HG03095 (cell line): ENCODE measurements at regions not wholly inside any gene's neighbourhood (a gene's known extent, or its start where the extent isn't known, plus 50 kb on each side); places are given as distances from the start of the nearest gene placed in this dataset.

Experiments
- ATAC-seq: cut with Tn5 transposase; IDR thresholded peaks from one replicate; pipeline ENCODE4 v1.9.1; 2021; ENCODE audit warnings: moderate library complexity; ENCODE audit not compliant: unreplicated experiment

DNA sequence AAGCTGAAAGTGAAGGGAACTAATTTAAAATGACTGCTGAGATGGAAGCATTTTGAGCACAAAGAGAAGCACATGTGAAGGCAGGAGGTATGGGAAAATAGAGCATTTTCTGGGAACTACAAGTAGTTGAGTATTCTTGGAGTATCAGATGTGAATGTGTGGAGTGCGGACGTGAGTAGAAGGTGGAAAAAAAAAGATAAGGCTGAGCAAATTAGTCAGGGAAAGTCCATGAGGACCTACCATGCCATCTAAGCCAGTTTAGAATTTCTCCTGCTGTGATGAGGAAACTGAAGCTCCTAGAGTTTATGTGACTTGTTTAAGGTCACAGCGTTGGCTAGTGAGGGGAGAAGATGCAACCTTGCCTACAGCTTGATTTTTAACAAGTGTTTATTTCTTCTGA lies 578.1 kb upstream of the MIR17HG start:
- ATAC-seq = no peak

DNA sequence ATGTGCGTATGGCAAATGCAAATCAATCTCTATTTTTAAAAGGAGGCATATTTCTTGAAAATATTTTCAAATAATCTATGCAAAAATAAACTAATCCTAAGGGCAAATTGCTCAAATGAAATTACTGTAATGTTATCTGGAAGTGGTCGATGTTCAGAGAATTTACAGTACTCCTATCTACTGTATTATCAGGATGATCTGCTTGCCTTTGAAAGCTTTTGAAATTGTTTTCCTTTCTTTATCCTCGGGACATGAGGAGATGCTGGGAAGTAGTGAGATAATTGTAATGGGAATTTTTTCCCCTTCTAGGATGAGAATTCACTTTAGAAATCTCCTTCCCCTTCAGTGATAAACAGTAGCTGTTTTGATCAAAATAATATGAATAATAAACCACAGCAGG lies 577.2 kb upstream of the MIR17HG start:
- no peak for ATAC-seq

DNA sequence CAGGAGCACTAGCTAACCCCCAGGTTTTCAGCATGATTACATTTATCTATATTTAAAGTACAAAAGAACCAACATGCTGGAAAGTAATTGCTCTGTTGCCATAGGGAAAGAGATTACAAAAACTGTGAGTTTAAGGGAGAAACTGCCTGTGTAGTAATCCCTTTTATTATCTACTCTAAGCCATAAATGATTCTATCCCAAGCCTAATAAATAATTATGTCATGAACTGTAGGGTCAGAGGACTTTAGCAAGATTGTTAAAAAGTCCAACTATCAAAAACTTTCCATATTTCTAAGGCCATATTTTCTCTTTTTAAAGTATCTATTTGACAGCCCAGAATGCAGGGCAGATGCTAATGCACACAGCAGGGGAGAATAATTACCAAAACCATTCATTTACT lies 573.8 kb upstream of the MIR17HG start:
- ATAC-seq = no peak

DNA sequence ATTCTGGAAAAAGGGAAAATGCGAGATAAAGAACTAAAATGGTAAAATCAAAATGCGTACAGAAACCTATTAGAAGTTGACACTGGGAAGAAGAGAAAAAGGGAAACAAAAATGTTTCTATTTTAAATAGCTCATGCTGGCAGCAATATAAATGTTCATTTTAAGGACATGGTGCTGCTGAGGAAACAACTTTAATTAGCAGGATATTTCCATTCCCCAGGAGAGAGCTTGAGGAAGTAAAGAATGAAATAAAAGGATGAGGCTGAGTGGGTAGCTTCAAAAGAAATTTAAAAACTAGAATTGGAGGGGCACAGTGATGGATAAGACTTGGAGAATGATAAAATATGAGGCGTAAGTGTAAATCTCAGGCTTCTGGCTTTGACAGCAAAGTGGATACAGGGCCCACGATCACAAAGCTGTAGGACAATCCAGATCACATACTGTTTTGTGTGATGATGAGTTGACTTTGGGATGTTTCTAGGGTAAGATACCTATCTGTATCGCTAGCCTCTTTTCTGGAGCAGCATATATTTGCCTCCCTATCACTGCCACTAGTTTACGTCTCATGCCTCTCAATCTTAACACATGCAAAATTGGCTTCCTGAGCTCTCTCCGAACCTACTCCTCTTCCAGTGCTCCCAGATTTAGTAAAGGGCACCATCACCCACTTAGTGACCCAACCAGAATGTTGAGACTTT lies 571.3 kb upstream of the MIR17HG start:
- no peak for ATAC-seq

DNA sequence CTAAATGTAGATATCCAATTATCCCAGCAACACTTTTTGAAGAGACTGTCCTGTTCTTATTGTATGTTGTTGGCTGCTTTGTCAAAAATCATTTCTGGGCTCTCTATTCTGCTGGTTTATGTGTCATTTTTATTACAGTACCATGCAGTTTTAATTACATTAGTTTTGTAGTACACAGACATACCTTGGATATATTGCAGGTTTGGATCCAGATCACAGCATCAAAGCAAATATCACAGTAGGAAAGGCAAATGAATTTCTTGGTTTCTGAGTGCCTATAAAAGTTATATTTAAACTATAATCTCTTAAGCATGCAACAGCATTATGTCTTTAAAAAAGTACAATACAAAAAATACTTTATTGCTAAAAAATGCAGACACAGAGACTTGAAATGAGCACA lies 564.2 kb upstream of the MIR17HG start:
- no peak for ATAC-seq

DNA sequence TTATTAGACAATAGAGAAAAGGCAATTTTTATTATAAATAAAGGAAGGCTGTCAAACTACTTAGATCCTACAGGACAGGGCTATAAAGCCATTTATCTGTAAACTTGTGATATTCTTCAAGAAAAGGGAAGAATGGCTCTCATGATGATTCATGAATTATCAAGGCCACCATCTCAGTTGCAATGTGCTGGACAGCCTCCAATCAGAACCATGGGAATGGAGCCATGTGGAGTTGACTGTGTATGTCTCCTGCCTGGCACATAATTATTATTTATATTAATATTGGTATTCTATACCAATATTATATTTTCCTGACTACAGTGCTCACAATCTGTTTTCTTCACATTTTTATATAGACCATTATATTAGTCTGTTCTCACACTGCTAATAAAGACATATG lies 560.5 kb upstream of the MIR17HG start:
- no peak for ATAC-seq

DNA sequence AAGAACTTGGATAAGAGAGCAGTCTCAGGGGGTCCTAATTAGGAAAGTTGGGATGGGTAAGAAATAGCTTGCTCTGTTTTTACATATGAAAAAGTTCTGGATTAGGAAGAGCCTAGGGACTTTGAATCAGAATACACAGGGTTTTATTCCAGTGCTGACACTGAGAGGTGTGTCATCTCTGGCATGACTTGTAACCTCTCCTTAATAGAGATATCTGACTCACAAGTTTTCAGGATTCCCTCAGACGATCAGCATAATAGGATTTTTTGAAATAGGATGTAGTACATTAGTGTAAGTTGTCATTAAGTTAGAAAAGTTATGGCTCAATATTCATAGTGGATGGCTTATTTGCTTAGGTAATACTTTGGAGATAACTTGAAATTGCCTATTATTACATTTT lies 555.2 kb upstream of the MIR17HG start:
- ATAC-seq = no peak

DNA sequence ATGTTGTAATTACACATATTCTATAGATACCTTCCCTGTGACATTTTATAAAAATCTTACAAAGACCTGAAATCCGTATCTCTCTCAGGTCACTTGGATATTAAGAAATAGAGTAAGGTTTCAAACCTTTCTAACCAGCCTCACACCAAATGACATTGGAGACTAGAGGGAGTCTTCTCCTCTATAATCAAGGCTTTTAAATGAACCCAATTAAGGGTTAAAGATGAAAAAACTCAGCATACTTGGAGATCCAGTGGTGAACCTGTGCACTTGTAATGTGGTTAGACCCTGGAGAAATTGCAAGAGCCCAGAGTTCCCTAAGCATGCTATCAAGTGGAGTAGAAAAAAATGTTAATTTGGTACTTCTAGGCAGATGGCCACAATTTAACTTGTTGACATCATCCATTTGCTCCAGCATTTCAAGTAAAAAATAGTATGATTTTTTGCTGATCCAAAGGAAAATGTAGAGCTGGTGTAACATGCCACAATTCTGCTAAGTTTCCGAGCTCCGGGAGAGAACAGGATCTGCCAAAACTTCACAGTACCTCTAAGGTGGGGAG lies 554.1 kb upstream of the MIR17HG start:
- no peak for ATAC-seq

DNA sequence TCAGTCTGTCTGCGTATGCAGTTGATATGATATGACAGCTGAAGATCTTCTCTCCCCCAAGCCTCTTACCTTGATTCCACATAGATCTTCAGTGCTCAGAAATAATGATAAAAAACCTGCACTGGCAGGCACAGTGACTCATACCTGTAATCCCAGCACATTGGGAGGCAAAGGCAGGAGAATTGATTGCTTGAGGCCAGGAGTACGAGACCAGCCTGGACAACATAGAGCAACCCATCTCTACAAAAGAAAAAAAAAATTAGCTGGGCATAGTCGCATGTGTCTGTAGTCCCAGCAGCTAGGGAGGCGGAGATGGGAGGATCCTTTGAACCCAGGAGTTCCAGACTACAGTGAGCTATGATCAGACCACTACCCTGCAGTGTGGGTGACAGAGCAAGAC lies 551.0 kb upstream of the MIR17HG start:
- no peak for ATAC-seq

DNA sequence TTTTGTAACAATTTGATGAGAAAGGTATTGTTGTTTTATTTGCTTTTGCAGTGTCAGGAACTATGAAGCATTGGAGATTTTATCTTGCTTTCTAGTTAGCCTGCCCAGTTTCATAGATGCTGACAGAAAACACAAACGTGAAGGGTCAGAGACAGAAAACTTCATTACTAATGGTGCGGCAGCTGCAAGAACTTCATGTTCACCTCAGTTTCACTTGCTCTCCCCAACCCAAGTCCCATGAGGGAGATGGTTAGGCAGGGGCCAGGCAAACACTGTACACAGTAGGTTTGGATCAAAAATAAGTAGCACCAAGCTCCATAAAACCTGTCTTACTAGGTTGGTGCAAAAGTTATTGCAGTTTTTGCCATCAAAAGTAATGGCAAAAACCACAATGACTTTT lies 550.2 kb upstream of the MIR17HG start:
- ATAC-seq = no peak

DNA sequence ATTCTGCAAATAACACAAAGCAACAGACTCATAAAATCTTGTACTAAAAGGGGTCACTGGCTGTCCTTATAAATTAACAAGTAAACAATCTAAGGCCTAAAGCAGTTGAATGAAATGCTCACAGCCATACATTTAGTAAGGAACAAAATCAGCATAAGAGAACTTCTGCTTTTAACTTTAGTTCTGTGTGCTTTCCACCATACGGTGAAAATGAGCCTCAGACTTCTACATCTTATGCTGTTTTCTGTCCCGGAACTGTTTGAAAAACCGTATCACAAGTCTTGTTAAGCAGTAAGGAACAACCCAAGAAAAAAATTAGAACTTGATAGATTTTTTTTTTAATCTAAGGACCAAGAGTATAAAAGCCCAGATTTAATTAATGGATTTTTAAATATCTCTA lies 549.1 kb upstream of the MIR17HG start:
- no peak for ATAC-seq

DNA sequence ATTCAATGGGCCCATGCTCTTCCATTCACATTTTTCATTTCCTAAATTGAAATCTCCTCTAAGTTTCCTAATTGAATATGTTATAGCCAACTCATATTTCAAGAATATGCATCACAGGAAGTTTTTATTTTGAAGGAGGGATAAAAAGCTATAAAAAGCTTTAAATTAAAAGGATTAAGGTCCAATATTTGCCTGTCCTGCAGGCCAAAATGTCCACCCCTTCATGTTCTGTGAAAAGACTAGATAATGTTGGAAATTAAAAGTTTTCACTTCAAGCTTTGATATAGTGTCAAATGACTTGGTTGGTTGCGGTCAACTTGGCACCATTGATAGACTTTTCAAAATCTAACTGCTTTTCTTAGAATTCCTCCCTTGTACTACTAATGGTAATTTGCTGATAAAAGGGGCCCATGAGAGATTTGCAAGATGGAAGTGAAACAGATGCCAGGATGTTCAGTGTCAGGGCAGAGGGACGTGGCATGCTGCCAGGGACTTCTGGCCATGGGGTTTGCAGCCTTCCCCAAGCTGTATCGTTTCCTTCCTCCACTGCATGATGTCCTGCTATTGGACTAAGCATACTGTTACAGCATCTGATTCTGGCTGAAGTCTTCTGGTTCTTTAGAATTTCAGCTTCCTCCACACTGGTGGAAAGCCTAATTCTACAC lies 547.3 kb upstream of the MIR17HG start:
- ATAC-seq = no peak

DNA sequence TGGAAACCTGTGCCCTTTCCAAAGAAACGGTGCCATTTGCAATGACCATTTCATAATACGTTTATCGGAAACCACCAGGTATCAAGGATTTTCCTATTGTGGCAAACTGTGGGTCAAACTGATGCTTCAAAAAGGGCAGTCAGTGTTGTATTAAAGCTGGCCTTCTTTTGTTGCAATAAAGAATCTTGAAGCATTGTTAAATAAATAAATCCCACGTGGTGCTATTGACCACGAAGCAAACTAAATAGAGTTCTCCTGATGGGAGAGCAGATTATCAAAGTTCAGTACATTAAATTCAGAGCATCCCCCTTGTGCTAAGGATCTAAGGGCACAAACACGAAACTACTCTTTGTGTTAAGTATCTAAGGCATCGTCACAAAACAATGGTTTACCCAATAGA lies 545.9 kb upstream of the MIR17HG start:
- no peak for ATAC-seq

DNA sequence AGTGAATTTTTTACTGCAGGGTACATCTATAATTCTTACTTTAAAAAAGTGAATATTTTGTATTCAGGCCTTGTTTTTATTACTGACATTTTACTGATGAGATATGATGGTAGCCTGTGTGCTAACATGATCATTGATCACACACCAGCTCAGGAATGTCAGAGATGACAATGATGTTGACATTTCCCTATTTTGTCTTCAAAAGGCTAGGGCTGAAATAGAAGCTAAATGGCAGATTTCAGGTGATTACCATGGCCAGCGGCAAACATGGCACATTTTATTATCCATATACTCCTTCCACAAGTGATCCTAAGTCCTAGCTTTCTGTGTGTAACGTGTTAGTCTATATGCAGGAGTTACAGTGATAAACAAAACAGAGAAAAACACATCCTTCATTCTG lies 544.3 kb upstream of the MIR17HG start:
- ATAC-seq = no peak

DNA sequence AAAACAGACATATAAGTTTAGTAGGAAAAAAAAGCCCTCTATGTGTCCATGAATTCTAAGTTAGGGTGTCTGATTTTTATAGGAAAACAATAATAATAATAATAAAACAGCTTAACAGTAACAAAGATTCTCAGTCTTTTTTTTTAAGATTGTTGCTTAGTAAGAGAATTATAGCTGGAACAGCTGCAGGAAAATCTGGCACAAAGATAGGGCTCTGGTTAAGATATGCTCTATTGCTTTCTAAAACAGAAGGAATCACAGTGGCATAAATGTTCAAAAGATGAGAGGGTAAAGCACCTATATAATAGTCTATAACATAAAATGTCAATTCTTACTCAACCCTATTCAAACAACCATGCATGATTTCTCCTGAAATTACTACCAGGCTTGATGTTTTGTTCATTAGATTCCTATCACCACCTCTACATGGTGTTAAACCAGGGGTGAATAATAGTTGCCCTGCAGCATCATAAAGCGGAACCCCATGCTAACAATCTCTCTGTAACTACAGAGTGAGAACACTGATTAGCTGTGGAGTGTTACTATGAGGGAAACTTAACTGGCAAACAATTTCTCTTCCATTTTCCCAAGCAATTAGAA lies 541.4 kb upstream of the MIR17HG start:
- no peak for ATAC-seq

DNA sequence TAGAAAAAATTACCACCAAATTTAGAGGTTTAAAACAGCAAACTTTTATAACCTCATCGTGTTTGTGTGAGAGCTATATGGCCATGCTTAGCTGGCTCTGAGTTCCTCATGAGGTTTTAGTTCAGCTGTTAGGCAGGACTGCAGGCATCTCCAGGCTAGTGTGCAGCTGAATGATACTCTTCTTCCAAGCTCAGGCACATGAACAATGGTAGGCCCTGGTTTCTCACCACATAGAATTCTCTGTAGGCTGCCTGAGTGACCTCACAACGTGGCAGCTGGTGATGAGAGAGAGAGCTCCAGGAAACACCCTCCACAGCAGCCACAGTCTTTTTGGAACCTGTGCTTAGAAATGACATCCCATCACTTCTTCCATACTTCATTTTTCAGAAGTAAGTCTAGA lies 540.6 kb upstream of the MIR17HG start:
- ATAC-seq = no peak

DNA sequence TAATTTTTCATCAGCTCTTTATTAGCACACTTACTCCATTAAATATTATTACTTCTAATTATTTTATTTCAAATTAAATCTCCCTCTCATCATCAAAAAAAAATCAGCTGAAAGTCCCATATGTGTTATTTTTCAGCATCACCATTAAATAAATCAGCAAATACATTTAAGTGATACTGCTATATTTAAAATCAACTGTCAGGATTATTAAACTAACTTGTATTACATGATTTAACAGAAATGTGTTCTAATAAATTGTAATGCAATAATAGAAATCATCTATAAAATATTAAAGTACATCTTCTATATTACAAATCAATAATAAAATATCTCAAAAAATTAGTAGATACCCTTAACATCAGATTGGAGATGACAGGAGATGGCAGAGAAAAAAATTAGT lies 538.6 kb upstream of the MIR17HG start:
- no peak for ATAC-seq

DNA sequence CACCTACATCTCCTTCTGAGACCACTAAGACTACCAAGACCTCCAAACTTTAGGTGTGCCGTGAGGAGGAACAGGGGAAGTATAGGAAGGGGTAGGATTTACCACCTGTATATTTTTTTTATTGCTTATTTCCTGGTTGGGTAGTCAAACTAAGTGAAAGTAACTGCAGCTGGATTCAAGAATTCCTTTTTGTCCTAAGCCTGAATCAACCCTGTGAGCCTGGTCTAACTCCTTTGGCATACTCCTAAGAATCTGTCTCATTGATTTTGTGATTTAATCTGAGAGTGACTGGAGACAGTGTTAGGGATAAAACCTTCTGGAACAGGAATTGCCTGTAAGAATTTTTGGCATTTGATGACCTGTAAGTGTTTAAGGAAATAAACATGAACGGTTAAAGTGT lies 523.5 kb upstream of the MIR17HG start:
- ATAC-seq = no peak

DNA sequence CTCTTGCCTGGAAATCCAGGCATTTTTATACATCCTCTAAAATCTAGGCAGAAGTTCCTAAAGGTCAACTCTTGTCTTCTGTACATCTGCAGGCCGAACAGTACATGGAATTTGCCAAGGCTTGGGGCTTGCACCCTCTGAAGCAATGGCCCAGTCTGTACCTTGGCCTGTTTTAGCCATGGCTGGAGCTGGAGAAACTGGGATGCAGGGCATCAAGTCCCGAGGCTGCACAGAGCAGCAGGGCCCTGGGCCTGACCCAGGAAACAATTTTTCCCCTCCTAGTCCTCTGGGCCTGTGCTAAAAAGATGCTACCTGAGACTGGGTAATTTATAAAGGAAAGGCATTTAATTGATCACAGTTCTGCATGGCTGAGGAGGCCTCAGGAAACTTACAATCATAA lies 520.8 kb upstream of the MIR17HG start:
- no peak for ATAC-seq

DNA sequence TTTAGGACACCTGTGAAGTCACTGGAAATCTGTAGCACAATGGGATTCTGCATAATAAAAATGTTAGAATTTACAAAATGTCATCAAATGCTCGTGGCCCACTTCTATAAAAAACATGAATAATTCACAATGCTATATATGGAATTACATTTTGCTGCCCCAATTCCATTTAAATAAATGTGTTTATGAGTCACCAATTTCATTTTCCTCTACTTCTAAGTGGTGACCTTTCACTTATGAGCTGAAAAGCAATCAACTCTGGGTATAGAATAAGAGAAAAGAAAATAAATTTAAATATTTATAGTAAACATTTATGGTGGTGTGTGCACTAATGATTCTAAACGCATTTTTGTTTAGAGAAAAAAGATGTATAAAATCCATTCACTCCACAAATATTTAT lies 516.7 kb upstream of the MIR17HG start:
- ATAC-seq = no peak

DNA sequence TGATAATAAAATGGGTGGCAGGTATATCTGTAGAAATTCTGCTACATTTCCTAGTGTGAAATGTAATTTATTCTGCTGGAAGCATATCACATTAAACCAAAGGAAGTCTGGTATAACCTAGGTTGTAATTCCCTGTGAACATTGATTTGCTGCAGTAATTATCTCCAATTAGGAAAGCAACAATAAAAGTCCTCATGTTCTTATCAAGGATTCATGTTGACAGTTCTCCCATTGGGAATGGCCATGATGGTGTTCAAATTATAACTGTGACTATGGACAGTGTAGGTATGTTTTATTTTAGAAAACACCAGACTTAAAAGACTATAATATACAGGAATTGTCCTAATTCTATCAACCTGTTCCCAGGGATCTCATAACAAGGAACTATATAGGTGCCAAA lies 513.5 kb upstream of the MIR17HG start:
- no peak for ATAC-seq

DNA sequence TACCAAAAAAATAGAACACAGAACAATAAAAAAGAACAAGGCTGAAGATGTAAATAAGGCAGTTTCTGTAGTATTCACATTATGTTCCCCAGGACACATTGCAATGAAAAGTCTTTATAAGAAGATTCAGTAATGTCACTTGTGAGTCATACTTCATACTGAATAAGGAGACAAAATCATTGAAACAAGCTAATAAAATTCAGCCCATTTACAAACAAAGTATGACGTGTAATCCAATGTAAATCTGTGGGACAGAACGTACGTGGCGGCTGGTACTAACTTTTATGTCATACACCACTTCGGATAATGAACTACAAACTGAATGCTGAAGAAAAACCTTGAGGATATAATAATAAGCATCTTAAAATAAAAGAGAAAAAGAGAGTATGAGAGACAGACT lies 512.8 kb upstream of the MIR17HG start:
- no peak for ATAC-seq
